ENCODE measurements at regions not wholly inside any gene's neighbourhood (a gene's known extent, or its start where the extent isn't known, plus 50 kb on each side); places are given as distances from the start of the nearest gene placed in this dataset.

GRCh38 chr20:60803335-60804055, 448.6 kb upstream of the CDH4 start:
- TF ChIP-seq, protein P1, sequence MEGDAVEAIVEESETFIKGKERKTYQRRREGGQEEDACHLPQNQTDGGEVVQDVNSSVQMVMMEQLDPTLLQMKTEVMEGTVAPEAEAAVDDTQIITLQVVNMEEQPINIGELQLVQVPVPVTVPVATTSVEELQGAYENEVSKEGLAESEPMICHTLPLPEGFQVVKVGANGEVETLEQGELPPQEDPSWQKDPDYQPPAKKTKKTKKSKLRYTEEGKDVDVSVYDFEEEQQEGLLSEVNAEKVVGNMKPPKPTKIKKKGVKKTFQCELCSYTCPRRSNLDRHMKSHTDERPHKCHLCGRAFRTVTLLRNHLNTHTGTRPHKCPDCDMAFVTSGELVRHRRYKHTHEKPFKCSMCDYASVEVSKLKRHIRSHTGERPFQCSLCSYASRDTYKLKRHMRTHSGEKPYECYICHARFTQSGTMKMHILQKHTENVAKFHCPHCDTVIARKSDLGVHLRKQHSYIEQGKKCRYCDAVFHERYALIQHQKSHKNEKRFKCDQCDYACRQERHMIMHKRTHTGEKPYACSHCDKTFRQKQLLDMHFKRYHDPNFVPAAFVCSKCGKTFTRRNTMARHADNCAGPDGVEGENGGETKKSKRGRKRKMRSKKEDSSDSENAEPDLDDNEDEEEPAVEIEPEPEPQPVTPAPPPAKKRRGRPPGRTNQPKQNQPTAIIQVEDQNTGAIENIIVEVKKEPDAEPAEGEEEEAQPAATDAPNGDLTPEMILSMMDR (conservative IDR thresholded peaks at IDR 0.05): no peak
- H3K27ac ChIP-seq: no peak overlapping the region

GRCh38 chr20:60804240-60804917, 447.7 kb upstream of the CDH4 start:
- no peak overlapping the region for H3K27ac ChIP-seq
- TF ChIP-seq, protein P1 (conservative IDR thresholded peaks at IDR 0.05): no peak

- no peak overlapping the region for H3K27ac ChIP-seq
- TF ChIP-seq, protein P1 (conservative IDR thresholded peaks at IDR 0.05): no peak
Measured at GRCh38 chr20:60804918-60805630, 447.0 kb upstream of the CDH4 start.

DNA sequence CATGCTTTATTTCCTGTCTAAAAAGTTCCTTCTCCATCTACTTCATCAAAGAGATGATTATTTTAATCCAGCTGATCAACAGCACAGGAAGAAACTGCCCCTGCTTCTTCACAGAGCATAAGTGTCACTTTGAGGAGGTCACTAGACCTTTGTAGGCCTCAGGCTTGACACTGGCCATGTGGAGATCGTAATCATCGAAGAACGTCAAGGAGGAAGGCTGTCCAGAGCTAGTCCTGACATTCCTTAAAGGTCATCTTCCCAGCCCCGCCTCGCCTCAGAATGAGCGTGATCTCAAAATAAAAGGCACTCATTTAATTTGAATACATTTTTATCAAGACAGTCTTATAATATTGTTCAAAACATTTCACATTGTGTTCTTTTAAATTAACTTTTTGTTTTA, 445.7 kb upstream of the CDH4 start:
- no peak overlapping the region for H3K27ac ChIP-seq
- TF ChIP-seq, protein P1 (conservative IDR thresholded peaks at IDR 0.05): no peak

GRCh38 chr20:60806824-60807223, 445.2 kb upstream of the CDH4 start:
- TF ChIP-seq, protein P1 (conservative IDR thresholded peaks at IDR 0.05): no peak
- H3K27ac ChIP-seq: no peak overlapping the region

DNA sequence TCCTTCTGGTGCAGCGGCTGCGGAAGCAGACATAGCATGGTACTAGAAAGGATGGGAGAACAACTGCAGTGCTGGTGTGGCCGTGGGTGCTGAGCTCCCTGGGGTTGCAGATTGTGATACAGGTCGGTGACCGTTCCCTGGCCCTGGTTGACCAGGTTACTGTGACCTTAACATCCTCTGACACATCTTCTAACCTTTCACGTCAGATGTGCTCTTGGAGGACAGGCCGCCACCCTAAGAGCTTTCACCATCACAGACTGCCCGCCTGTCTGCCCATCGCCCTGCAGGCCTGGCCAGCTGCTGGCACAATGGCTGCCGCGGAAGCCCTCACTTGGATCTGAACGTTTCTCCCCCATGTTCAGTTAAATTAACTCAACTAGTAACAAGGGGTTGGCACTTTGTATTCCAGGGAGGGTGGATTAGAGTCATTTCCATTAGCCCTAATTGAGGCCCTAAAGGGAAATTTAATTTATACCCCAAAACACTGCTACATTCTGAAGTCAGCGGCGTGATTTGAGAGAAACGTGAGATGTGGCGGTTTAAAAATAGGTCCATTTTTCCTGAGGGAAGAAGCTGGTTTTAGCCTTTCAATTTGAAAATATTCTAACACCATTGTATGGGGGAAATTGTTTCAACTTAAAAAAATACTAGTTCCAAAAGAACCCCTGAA, 443.9 kb upstream of the CDH4 start:
- H3K27ac ChIP-seq: no peak overlapping the region
- TF ChIP-seq, protein P1 (conservative IDR thresholded peaks at IDR 0.05): no peak

DNA sequence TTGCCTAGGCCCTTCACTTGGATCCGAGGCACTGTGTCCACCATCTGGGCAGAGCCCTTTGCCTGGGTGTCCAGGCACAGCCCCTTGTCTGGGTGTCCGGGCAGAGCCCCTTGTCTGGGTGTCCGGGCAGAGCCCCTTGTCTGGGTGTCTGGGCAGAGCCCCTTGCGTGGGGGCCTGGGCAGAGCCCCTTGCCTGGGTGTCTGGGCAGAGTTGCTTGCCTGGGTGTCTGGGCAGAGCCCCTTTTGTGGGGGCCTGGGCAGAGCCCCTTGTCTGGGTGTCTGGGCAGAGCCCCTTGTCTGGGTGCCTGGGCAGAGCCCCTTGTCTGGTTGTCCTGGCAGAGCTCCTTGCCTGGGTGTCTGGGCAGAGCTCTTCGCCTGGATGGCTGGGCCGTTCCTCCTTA, 443.4 kb upstream of the CDH4 start:
- no peak overlapping the region for H3K27ac ChIP-seq
- TF ChIP-seq, protein P1 (conservative IDR thresholded peaks at IDR 0.05): no peak
